ENCODE measurements at regions not wholly inside any gene's neighbourhood (a gene's known extent, or its start where the extent isn't known, plus 50 kb on each side); places are given as distances from the start of the nearest gene placed in this dataset.

GRCh38 chr2:64865831-64866345 is 123.3 kb upstream of the SLC1A4 start:
- no peak for DNase-seq (ENCODE audit: low read depth in 1 of 2, low spot score in 1 of 2)
- TF ChIP-seq CTCF (IDR thresholded peaks at IDR 0.05; ENCODE audit: low read depth, low read length) = no peak

GRCh38 chr2:64866797-64867196 is 122.4 kb upstream of the SLC1A4 start:
- peak in 1 of 2 donors; percentile 90 for DNase-seq (ENCODE audit: low read depth in 1 of 2, low spot score in 1 of 2)
- Histone ChIP-seq H3K27ac (no peak overlapping the region), H3K36me3 (no peaks in the 10 kb centered on the region), H3K27me3 (no peaks in the 10 kb centered on the region), H3K4me3 (no peak overlapping the region), H3K9me3 (ENCODE audit: low read depth) (no peaks in the 10 kb centered on the region), H3K4me1 (ENCODE audit: low read depth) (peaks cover 12% of the 10 kb centered on the region)
- TF ChIP-seq CTCF (IDR thresholded peaks at IDR 0.05; ENCODE audit: low read depth, low read length) = no peak

More at GRCh38 chr2:64865831-64866345, 123.3 kb upstream of the SLC1A4 start:
- no peak overlapping the region for H3K4me3 ChIP-seq
- no peaks in the 10 kb centered on the region for H3K36me3 ChIP-seq
- no peaks in the 10 kb centered on the region for H3K27me3 ChIP-seq
- no peak overlapping the region for H3K27ac ChIP-seq
- no peaks in the 10 kb centered on the region for H3K9me3 ChIP-seq (ENCODE audit: low read depth)
- peaks cover 12% of the 10 kb centered on the region for H3K4me1 ChIP-seq (ENCODE audit: low read depth)

- H3K36me3 ChIP-seq = no peaks in the 10 kb centered on the region
These were observed 121.8 kb upstream of the SLC1A4 start for GRCh38 chr2:64867253-64867996.

GRCh38 chr2:64869126-64869525 is 120.1 kb upstream of the SLC1A4 start:
- no peak for DNase-seq (ENCODE audit: low read depth in 1 of 2, low spot score in 1 of 2)
- TF ChIP-seq CTCF (IDR thresholded peaks at IDR 0.05; ENCODE audit: low read depth, low read length) = no peak
- peaks cover 12% of the 10 kb centered on the region for H3K4me1 ChIP-seq (ENCODE audit: low read depth)
- no peaks in the 10 kb centered on the region for H3K9me3 ChIP-seq (ENCODE audit: low read depth)
- H3K27ac ChIP-seq = no peak overlapping the region
- no peak overlapping the region for H3K4me3 ChIP-seq
- H3K36me3 ChIP-seq = no peaks in the 10 kb centered on the region
- H3K27me3 ChIP-seq = no peaks in the 10 kb centered on the region

More at GRCh38 chr2:64867253-64867996, 121.8 kb upstream of the SLC1A4 start:
- peaks cover 12% of the 10 kb centered on the region for H3K4me1 ChIP-seq (ENCODE audit: low read depth)
- no peaks in the 10 kb centered on the region for H3K27me3 ChIP-seq
- TF ChIP-seq CTCF (IDR thresholded peaks at IDR 0.05; ENCODE audit: low read depth, low read length) = no peak
- DNase-seq (ENCODE audit: low read depth in 1 of 2, low spot score in 1 of 2) = no peak
- H3K9me3 ChIP-seq (ENCODE audit: low read depth) = no peaks in the 10 kb centered on the region
- no peak overlapping the region for H3K4me3 ChIP-seq
- H3K27ac ChIP-seq = no peak overlapping the region

- Histone ChIP-seq H3K9me3 (ENCODE audit: low read depth) (no peaks in the 10 kb centered on the region), H3K36me3 (no peaks in the 10 kb centered on the region), H3K4me3 (no peak overlapping the region), H3K4me1 (ENCODE audit: low read depth) (peaks cover 18% of the 10 kb centered on the region), H3K27ac (no peak overlapping the region), H3K27me3 (no peaks in the 10 kb centered on the region)
- peak; percentile 85 for TF ChIP-seq CTCF (IDR thresholded peaks at IDR 0.05; ENCODE audit: low read depth, low read length)
- DNase-seq (ENCODE audit: low read depth in 1 of 2, low spot score in 1 of 2) = peak; percentile 65 to 84
These were observed 115.7 kb upstream of the SLC1A4 start for GRCh38 chr2:64873472-64873924.
